Neural progenitor cell (in vitro differentiated cells): ENCODE measurements at regions not wholly inside any gene's neighbourhood (a gene's known extent, or its start where the extent isn't known, plus 50 kb on each side); places are given as distances from the start of the nearest gene placed in this dataset.
"Not testable (repeated sequence)": the region's sequence is repeated elsewhere in the genome, so short reads cannot be mapped to it uniquely, and the experiment has no call there.

Experiments used
- DNase-seq: peaks from one replicate; pipeline ENCODE4 v3.0.0-alpha.2; 2016; ENCODE audit warnings: low spot score
- H2AFZ ChIP-seq: fragments of 200-600 bp; sonication (generic); replicated peaks from 2 replicates; pipeline ENCODE4 v1.6.1; 2016; ENCODE audit warnings: antibody characterized with exemption
- H3F3A ChIP-seq: fragments of 200-600 bp; sonication (generic); 2 replicates; pipeline ENCODE4 v1.6.1; 2016; ENCODE audit warnings: antibody characterized with exemption, low read depth
- H3K27ac ChIP-seq: fragments of 200-600 bp; sonication (generic); 2 replicates; pipeline ENCODE4 v1.5.1; 2016; ENCODE audit warnings: mild to moderate bottlenecking
- H3K27me3 ChIP-seq: fragments of 200-600 bp; sonication (generic); 2 replicates; pipeline ENCODE4 v1.6.1; 2016; ENCODE audit warnings: mild to moderate bottlenecking, moderate library complexity
- H3K36me3 ChIP-seq: fragments of 200-600 bp; sonication (generic); 2 replicates; pipeline ENCODE4 v1.5.1; 2016
- H3K4me1 ChIP-seq: fragments of 200-600 bp; sonication (generic); 2 replicates; pipeline ENCODE4 v1.6.1; 2016; ENCODE audit warnings: mixed run types
- H3K4me2 ChIP-seq: fragments of 200-600 bp; sonication (generic); 2 replicates; pipeline ENCODE4 v1.6.1; 2016
- H3K4me3 ChIP-seq: fragments of 200-600 bp; sonication (generic); 2 replicates; pipeline ENCODE4 v1.5.1; 2016
- H3K79me2 ChIP-seq: fragments of 200-600 bp; sonication (generic); 2 replicates; pipeline ENCODE4 v1.6.1; 2016; ENCODE audit warnings: low read depth
- H3K9ac ChIP-seq: fragments of 200-600 bp; sonication (generic); 2 replicates; pipeline ENCODE4 v1.6.1; 2016
- H3K9me3 ChIP-seq: fragments of 200-600 bp; sonication (generic); 2 replicates; pipeline ENCODE4 v1.5.1; 2016; ENCODE audit warnings: low read depth
- H4K20me1 ChIP-seq: fragments of 200-600 bp; sonication (generic); 2 replicates; pipeline ENCODE4 v1.6.1; 2016; ENCODE audit warnings: low read depth
- H3K27ac Mint-ChIP-seq: 3 replicates; pipeline ENCODE4 v1.8.0; 2021; ENCODE audit warnings: mixed read lengths
- H3K27me3 Mint-ChIP-seq: 2 replicates; pipeline ENCODE4 v1.8.0; 2022; ENCODE audit warnings: low read depth, mild to moderate bottlenecking, inconsistent platforms, moderate library complexity, mixed read lengths; ENCODE audit not compliant: insufficient read depth
- H3K36me3 Mint-ChIP-seq: 3 replicates; pipeline ENCODE4 v1.8.0; 2021; ENCODE audit warnings: mixed read lengths
- H3K4me1 Mint-ChIP-seq: 3 replicates; pipeline ENCODE4 v1.8.0; 2021; ENCODE audit warnings: mixed read lengths
- H3K4me3 Mint-ChIP-seq: 3 replicates; pipeline ENCODE4 v1.8.0; 2021; ENCODE audit warnings: mild to moderate bottlenecking, moderate library complexity, mixed read lengths
- H3K9me3 Mint-ChIP-seq: 3 replicates; pipeline ENCODE4 v1.8.0; 2020; ENCODE audit warnings: mixed read lengths
- CTCF ChIP-seq: fragments of 200-600 bp; sonication (generic); IDR thresholded peaks from 2 replicates; pipeline ENCODE4 v1.5.1; 2017; ENCODE audit warnings: antibody characterized with exemption, mild to moderate bottlenecking
- EZH2 ChIP-seq: fragments of 200-600 bp; sonication (generic); IDR thresholded peaks from 2 replicates; pipeline ENCODE4 v1.6.1; 2017; ENCODE audit warnings: antibody characterized with exemption, mild to moderate bottlenecking, moderate library complexity
- EZH2phosphoT487 ChIP-seq: fragments of 200-600 bp; sonication (generic); IDR thresholded peaks from 2 replicates; pipeline ENCODE4 v1.6.1; 2017; ENCODE audit warnings: antibody characterized with exemption

- H3K27me3 ChIP-seq = no peaks in the 10 kb centered on the region
- Mint-ChIP-seq H3K27me3 (no peaks in the 10 kb centered on the region), H3K27ac (no peak overlapping the region), H3K36me3 (peaks cover 8% of the 10 kb centered on the region), H3K4me1 (no peaks in the 10 kb centered on the region), H3K9me3 (peaks cover 20% of the 10 kb centered on the region), H3K4me3 (no peak overlapping the region)
- H3K27ac ChIP-seq = no peak overlapping the region
- no peak for DNase-seq
- H4K20me1 ChIP-seq = no peaks in the 10 kb centered on the region
- H3K9ac ChIP-seq = no peak overlapping the region
- H2AFZ ChIP-seq = no peak overlapping the region
- no peak overlapping the region for H3K4me2 ChIP-seq
- no peak for TF ChIP-seq CTCF
- no peak for TF ChIP-seq EZH2phosphoT487
- TF ChIP-seq EZH2 = no peak
- H3K36me3 ChIP-seq = no peaks in the 10 kb centered on the region
- H3K4me1 ChIP-seq = no peaks in the 10 kb centered on the region
- H3F3A ChIP-seq = no peaks in the 10 kb centered on the region
- H3K79me2 ChIP-seq = no peaks in the 10 kb centered on the region
- H3K9me3 ChIP-seq = no peaks in the 10 kb centered on the region
- no peak overlapping the region for H3K4me3 ChIP-seq
Measured at GRCh38 chr2:226086190-226086589, 686.7 kb downstream of the NYAP2 start.

GRCh38 chr2:226085425-226085824 is 685.9 kb downstream of the NYAP2 start:
- not testable (repeated sequence) for H2AFZ ChIP-seq, DNase-seq, H3F3A ChIP-seq, H3K4me2 ChIP-seq, H3K27me3 Mint-ChIP-seq, H3K4me3 Mint-ChIP-seq, H3K4me3 ChIP-seq, H3K27me3 ChIP-seq, H3K4me1 Mint-ChIP-seq, H3K36me3 Mint-ChIP-seq, H3K9ac ChIP-seq, H3K79me2 ChIP-seq, H4K20me1 ChIP-seq, H3K9me3 ChIP-seq, H3K36me3 ChIP-seq, H3K4me1 ChIP-seq, H3K27ac Mint-ChIP-seq, H3K27ac ChIP-seq
- peaks cover 16% of the 10 kb centered on the region for H3K9me3 Mint-ChIP-seq

GRCh38 chr2:226080334-226080733 is 680.8 kb downstream of the NYAP2 start:
- no peaks in the 10 kb centered on the region for H3K4me1 ChIP-seq
- H3K36me3 Mint-ChIP-seq = peaks cover 6% of the 10 kb centered on the region
- H3K9me3 ChIP-seq = no peaks in the 10 kb centered on the region
- no peak for DNase-seq
- H3K27ac ChIP-seq = no peak overlapping the region
- no peaks in the 10 kb centered on the region for H3K79me2 ChIP-seq
- H3K27ac Mint-ChIP-seq = no peak overlapping the region
- no peak overlapping the region for H2AFZ ChIP-seq
- no peaks in the 10 kb centered on the region for H4K20me1 ChIP-seq
- H3K4me1 Mint-ChIP-seq = no peaks in the 10 kb centered on the region
- H3K9ac ChIP-seq = no peak overlapping the region
- no peak overlapping the region for H3K4me3 Mint-ChIP-seq
- H3K27me3 ChIP-seq = no peaks in the 10 kb centered on the region
- no peaks in the 10 kb centered on the region for H3F3A ChIP-seq
- H3K4me3 ChIP-seq = no peak overlapping the region
- H3K27me3 Mint-ChIP-seq = no peaks in the 10 kb centered on the region
- no peaks in the 10 kb centered on the region for H3K36me3 ChIP-seq
- no peak overlapping the region for H3K4me2 ChIP-seq
- TF ChIP-seq CTCF = no peak
- no peak for TF ChIP-seq EZH2phosphoT487
- TF ChIP-seq EZH2 = no peak
- peaks cover 7% of the 10 kb centered on the region for H3K9me3 Mint-ChIP-seq

- Histone ChIP-seq H3K9me3 (no peaks in the 10 kb centered on the region), H3K4me2 (no peak overlapping the region), H3K36me3 (no peaks in the 10 kb centered on the region), H3K27me3 (no peaks in the 10 kb centered on the region), H2AFZ (no peak overlapping the region), H3K4me1 (no peaks in the 10 kb centered on the region), H3F3A (no peaks in the 10 kb centered on the region), H3K4me3 (no peak overlapping the region), H3K79me2 (no peaks in the 10 kb centered on the region), H3K27ac (no peak overlapping the region), H3K9ac (no peak overlapping the region), H4K20me1 (no peaks in the 10 kb centered on the region)
- peaks cover 3% of the 10 kb centered on the region for H3K27me3 Mint-ChIP-seq
- no peak overlapping the region for H3K4me3 Mint-ChIP-seq
- H3K9me3 Mint-ChIP-seq = peaks cover 2% of the 10 kb centered on the region
- peaks cover 3% of the 10 kb centered on the region for H3K36me3 Mint-ChIP-seq
- H3K27ac Mint-ChIP-seq = no peak overlapping the region
- TF ChIP-seq EZH2phosphoT487 = no peak
- TF ChIP-seq CTCF = no peak
- no peak for TF ChIP-seq EZH2
- no peak for DNase-seq
- H3K4me1 Mint-ChIP-seq = no peaks in the 10 kb centered on the region
Measured at GRCh38 chr2:226079671-226080181, 680.2 kb downstream of the NYAP2 start.
